Left colon (tissue), 2 donors: ENCODE measurements at regions not wholly inside any gene's neighbourhood (a gene's known extent, or its start where the extent isn't known, plus 50 kb on each side); places are given as distances from the start of the nearest gene placed in this dataset.

Source experiments
- ATAC-seq: fragments of 200-7000 bp; cut with Tn5 transposase; one replicate; pipeline ENCODE4 v1.9.1; 2020; ENCODE audit warnings: mild to moderate bottlenecking, moderate library complexity
- DNase-seq, 2 donors: peaks; one replicate each; pipeline ENCODE4 v3.0.0-alpha.2; 2020
- intact Hi-C, 2 donors: fragments of 100-400 bp; cut with DNase I in 1 of 2; cut with micrococcal nuclease in 1 of 2; formaldehyde crosslinking; loops; one replicate each; pipeline versions ENCODE4 v1.11.2 to v1.14.0; 2022; cut with DNase I, micrococcal nuclease
- donor health status: DM: no; HTN: no; CAD: no.
- donor health status: DM: yes; HTN: yes; CAD: no.

- ATAC-seq (no peak), DNase-seq (no peak)
- intact Hi-C loops: no loop called here
Observed at GRCh38 chr7:24457219-24457558, 116.1 kb upstream of the PALS2 start.

- intact Hi-C loops: no loop called here
- no peak for ATAC-seq
Observed at GRCh38 chr7:24462117-24462516, 111.1 kb upstream of the PALS2 start.

GRCh38 chr7:24462984-24463383 is 110.3 kb upstream of the PALS2 start:
- no peak for ATAC-seq

More at GRCh38 chr7:24462117-24462516, 111.1 kb upstream of the PALS2 start:
- DNase-seq: no peak

GRCh38 chr7:24463474-24463873 is 109.8 kb upstream of the PALS2 start:
- ATAC-seq (no peak), DNase-seq (no peak)
- intact Hi-C loops: no loop called here

More at GRCh38 chr7:24462984-24463383, 110.3 kb upstream of the PALS2 start:
- intact Hi-C loops: no loop called here
- no peak for DNase-seq

DNA sequence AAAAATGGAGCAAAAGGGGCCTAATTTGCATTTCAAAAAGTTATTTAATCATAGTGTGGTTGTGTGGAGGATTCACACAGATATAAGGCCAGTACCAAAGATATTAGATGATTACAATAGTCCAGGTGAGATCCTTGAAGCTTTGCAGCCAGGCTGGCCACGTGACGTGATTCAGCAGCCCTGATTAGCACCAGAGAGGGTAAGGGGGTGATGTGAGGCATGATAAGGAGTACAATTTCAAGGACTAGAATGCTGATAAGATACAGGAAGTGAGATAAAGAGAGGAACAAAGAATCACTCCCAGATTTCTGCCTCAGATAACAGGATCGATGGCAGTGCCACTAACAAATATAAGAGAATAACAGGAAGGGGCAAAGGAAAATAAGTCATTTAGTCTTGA is 108.4 kb upstream of the PALS2 start:
- DNase-seq (no peak), ATAC-seq (no peak)
- intact Hi-C loops: no loop called here

GRCh38 chr7:24466168-24466768 is 107.0 kb upstream of the PALS2 start:
- intact Hi-C loops: no loop called here
- ATAC-seq (no peak), DNase-seq (no peak)

DNA sequence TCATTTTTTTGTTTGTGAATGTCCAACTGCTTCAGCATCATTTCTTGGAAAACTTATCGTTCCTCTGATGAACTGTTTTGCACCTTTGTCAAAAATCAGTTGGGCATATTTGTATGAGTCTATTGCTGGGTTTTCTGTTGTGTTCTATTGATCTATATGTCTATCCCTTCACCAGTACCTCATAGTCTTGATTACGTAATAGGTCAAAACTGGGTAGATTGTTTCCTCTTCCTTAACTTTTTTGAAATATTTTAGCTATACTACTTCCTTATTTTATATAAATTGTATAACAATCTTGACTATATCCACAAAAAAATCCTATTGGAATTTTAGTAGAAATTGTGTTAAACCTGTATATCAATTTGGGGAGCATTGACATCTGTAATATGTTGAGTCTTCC is 104.1 kb upstream of the PALS2 start:
- DNase-seq: no peak
- ATAC-seq: no peak
- intact Hi-C loops: no loop called here

DNA sequence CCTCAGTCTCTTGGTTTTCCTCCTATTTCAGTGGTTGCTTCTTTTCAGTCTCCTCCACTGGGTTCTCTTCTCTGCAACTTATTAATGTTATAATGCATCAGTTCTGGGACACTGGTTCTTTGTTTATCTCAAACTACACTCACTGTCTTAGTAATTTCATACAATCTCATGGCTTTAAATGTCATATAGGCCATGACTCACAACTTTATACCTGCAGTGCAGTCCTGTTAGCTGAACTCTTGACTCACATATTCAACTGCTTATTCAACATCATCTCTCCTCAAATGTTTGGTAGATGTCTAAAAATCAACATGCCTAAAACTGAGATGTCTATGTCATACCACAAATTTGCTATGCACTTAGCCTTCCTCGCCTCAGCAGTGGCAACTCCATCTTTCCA is 101.2 kb upstream of the PALS2 start:
- no peak for DNase-seq
- ATAC-seq: no peak
- intact Hi-C loops: no loop called here

DNA sequence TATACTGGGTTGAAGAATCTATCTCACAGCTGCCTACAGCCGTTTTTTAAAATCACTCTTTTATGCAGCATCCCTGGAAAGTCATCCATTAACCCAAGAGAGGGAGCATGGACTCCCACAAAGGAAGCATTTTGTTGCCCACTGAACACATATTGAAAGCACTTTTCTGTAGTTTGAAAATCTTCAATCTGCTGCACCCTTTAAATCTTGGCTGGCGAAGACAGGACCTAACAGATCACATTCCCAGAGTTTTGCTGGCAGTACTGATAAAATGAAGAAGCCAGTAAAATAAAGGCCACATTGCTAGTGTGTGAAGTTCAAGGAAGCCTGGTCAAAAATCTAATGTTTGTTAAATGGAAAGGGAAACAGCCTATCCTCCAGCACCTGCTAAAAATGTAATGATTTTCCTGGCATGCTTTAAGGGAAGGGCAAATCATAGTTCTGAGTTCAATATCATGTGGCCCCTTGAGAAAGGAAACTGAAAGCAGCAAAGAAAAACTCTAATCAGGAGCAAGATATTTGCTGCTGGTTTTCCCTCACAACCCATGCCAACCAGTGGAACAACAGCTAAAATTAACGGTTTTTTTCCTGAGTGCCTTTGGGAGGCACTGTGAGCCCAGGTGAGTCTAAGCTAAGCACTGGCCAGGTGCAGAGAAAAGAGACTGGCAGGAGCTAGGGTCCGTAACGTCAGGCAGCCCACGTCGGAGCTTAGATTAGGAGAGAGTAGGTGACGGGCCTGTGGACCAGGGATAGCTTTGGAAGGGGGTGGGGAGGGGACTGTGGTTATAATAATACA is 97.9 kb upstream of the PALS2 start:
- intact Hi-C loops: no loop called here
- DNase-seq: no peak
- ATAC-seq: no peak

- DNase-seq: no peak
- intact Hi-C loops: no loop called here
- ATAC-seq: no peak
Observed at GRCh38 chr7:24476227-24476626, 97.0 kb upstream of the PALS2 start.

- DNase-seq: no peak
- intact Hi-C loops: no loop called here
- no peak for ATAC-seq
Observed at GRCh38 chr7:24477398-24478136, 95.7 kb upstream of the PALS2 start.

GRCh38 chr7:24478137-24478655 is 95.1 kb upstream of the PALS2 start:
- intact Hi-C loops: no loop called here
- ATAC-seq (no peak), DNase-seq (no peak)

- intact Hi-C loops: no loop called here
- DNase-seq: no peak
- no peak for ATAC-seq
Observed at GRCh38 chr7:24480501-24480900, 92.8 kb upstream of the PALS2 start.

GRCh38 chr7:24483804-24484203 is 89.4 kb upstream of the PALS2 start:
- intact Hi-C loops: no loop called here
- ATAC-seq: no peak
- DNase-seq: no peak

GRCh38 chr7:24492576-24492975 is 80.7 kb upstream of the PALS2 start:
- no peak for ATAC-seq
- intact Hi-C loops: no loop called here

GRCh38 chr7:24494832-24495231 is 78.4 kb upstream of the PALS2 start:
- no peak for DNase-seq
- ATAC-seq: no peak
- intact Hi-C loops: no loop called here

More at GRCh38 chr7:24492576-24492975, 80.7 kb upstream of the PALS2 start:
- no peak for DNase-seq

DNA sequence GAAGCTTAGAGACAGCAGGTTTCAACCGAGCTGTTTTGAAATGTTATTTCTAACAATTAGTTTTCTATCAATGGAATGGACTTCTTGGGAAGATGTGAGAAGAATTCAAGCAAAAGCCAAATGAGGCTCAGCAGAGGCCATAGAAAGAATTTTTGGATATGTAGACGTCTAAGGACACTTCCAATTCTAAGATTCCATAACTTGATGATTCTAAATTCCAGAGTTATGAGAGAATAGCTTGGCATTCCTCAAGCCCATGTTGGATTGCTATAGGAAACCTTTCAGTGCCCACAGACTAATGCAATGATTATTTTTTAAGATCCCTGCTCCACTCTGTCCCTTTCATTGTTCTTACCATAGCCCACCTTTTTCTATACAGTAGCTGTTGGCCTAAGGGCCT is 77.2 kb upstream of the PALS2 start:
- DNase-seq (no peak), ATAC-seq (no peak)
- intact Hi-C loops: no loop called here

DNA sequence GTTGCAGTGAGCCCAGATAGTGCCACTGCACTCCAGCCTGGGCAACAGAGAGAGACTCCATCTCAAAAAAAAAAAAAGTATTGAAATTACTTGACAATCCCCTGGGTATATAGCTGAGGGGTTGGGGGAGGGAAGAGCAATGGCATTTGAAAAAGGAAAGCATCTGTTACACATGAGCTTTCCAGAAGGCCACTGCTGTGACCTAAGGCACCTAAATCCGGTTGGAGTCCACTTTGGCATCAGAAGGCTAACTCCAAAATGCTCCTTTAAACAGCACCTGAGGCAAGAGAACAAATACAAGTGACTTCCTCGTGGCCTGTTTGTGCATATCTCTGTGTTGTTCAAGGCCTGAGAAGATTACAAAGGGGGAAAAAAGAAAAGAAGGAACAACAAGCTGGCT is 74.8 kb upstream of the PALS2 start:
- intact Hi-C loops: no loop called here
- no peak for ATAC-seq
- DNase-seq: no peak

DNA sequence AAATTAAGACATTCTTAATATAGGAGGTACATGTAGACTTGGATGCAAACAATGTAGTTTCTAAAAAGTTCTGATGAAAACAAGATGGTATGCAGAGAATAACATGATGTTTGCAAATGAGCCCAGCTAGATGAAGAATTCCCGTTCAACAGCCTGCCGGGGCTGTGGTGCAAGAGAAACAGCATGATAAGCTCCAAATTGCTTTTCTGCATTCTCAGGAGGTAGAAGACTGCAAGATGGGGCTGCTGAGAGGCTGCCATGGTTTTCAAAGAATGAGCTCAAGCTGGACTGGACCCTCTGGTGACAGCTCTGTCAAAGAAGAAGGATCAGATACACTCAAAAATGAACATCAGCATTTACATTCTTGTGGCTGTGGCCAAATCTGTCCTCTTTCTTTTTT is 73.4 kb upstream of the PALS2 start:
- intact Hi-C loops: no loop called here
- no peak for ATAC-seq

GRCh38 chr7:24500599-24500998 is 72.7 kb upstream of the PALS2 start:
- intact Hi-C loops: no loop called here
- DNase-seq (no peak), ATAC-seq (no peak)

More for the DNA sequence above, 73.4 kb upstream of the PALS2 start:
- DNase-seq: no peak
